Endodermal cell (in vitro differentiated cells): ENCODE measurements at regions not wholly inside any gene's neighbourhood (a gene's known extent, or its start where the extent isn't known, plus 50 kb on each side); places are given as distances from the start of the nearest gene placed in this dataset.

Experiments
- DNase-seq: peaks from one replicate; pipeline ENCODE4 v3.0.0-alpha.2; 2017
- H3K27ac ChIP-seq: 2 replicates; pipeline ENCODE4 v1.5.1; 2013; ENCODE audit warnings: mild to moderate bottlenecking, low read depth, low read length, moderate library complexity
- H3K27me3 ChIP-seq: 2 replicates; pipeline ENCODE4 v1.6.1; 2013; ENCODE audit warnings: mild to moderate bottlenecking, low read length, moderate library complexity; ENCODE audit not compliant: insufficient read depth, control insufficient read depth, poor library complexity, severe bottlenecking
- H3K36me3 ChIP-seq: 2 replicates; pipeline ENCODE4 v1.7.0; 2013; ENCODE audit warnings: mild to moderate bottlenecking, low read length, moderate library complexity; ENCODE audit not compliant: control insufficient read depth, insufficient read depth
- H3K4me1 ChIP-seq: one replicate; pipeline ENCODE4 v1.7.0; 2013; ENCODE audit warnings: low read length; ENCODE audit not compliant: control insufficient read depth, insufficient read depth
- H3K4me3 ChIP-seq: 2 replicates; pipeline ENCODE4 v1.5.1; 2013; ENCODE audit warnings: mild to moderate bottlenecking, low read length, moderate library complexity
- H3K9ac ChIP-seq: 2 replicates; pipeline ENCODE4 v1.6.1; 2013; ENCODE audit warnings: mild to moderate bottlenecking, low read length, moderate library complexity; ENCODE audit not compliant: poor library complexity, severe bottlenecking; ENCODE audit errors: extremely low read depth
- H3K9me3 ChIP-seq: 2 replicates; pipeline ENCODE4 v1.6.1; 2013; ENCODE audit warnings: mild to moderate bottlenecking, low read length, moderate library complexity; ENCODE audit not compliant: control insufficient read depth
- H3K27ac Mint-ChIP-seq: 2 replicates; pipeline ENCODE4 v1.8.0; 2020; ENCODE audit warnings: mixed read lengths
- H3K27me3 Mint-ChIP-seq: 2 replicates; pipeline ENCODE4 v1.8.0; 2021; ENCODE audit warnings: mild to moderate bottlenecking, mixed read lengths; ENCODE audit not compliant: insufficient read depth
- H3K36me3 Mint-ChIP-seq: 2 replicates; pipeline ENCODE4 v1.8.0; 2020; ENCODE audit warnings: low read depth, mixed read lengths
- H3K4me1 Mint-ChIP-seq: 2 replicates; pipeline ENCODE4 v1.8.0; 2020; ENCODE audit warnings: mixed read lengths
- H3K4me3 Mint-ChIP-seq: 2 replicates; pipeline ENCODE4 v1.8.0; 2020; ENCODE audit warnings: mild to moderate bottlenecking, moderate library complexity, mixed read lengths
- H3K9me3 Mint-ChIP-seq: 2 replicates; pipeline ENCODE4 v1.8.0; 2020; ENCODE audit warnings: mild to moderate bottlenecking, mixed read lengths
- CTCF ChIP-seq: fragments of 200-600 bp; sonication (generic); conservative IDR thresholded peaks from 2 replicates; pipeline ENCODE4 v1.5.0; 2021; ENCODE audit warnings: antibody characterized with exemption, mild to moderate bottlenecking
- WGBS, 2 experiments: methylation state at CpG; one replicate each; pipeline versions ENCODE4 v1.1.5 to v1.1.7; 2013; ENCODE audit warnings: missing lambda C conversion rate in 2 of 2, mixed read lengths in 1 of 2; ENCODE audit not compliant: insufficient coverage in 1 of 2, insufficient read length in 1 of 2; 5-methylcytosine and 5-hydroxymethylcytosine counted together

DNA sequence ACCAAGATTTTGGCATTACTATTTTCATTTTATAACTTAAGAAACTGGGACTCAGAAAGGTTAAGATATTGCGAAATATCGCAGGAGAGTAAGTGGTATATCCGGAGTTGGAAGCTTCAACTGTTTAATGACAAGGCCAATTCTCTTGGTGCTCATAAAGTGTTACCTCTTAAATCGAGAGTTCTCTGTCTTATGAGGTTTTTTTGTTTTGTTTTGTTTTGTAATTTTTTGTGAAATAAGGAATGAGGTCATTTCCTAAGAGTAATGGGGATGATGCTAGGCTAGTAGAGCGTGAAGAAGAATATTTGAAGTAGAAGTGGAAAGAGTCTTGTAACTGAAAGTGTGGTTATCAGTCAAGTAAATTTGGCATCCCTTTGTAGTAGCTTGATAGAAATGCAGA, 183.2 kb upstream of the DAB2 start:
- H3K27me3 ChIP-seq = no peaks in the 10 kb centered on the region
- no peak overlapping the region for H3K27ac ChIP-seq
- no peak for TF ChIP-seq CTCF
- H3K36me3 Mint-ChIP-seq = no peaks in the 10 kb centered on the region
- H3K36me3 ChIP-seq = no peaks in the 10 kb centered on the region
- H3K4me1 ChIP-seq = no peaks in the 10 kb centered on the region
- H3K9me3 Mint-ChIP-seq = peaks cover 4% of the 10 kb centered on the region
- H3K9ac ChIP-seq = no peak overlapping the region
- peaks cover under 1% of the 10 kb centered on the region for H3K4me1 Mint-ChIP-seq
- WGBS, 2 experiments = 83 to 88% methylated on average over 5 of the region's 5 CpGs
- no peaks in the 10 kb centered on the region for H3K27me3 Mint-ChIP-seq
- no peak overlapping the region for H3K4me3 ChIP-seq
- H3K9me3 ChIP-seq = no peaks in the 10 kb centered on the region
- no peak overlapping the region for H3K27ac Mint-ChIP-seq
- no peak overlapping the region for H3K4me3 Mint-ChIP-seq
- DNase-seq = no peak

- Mint-ChIP-seq H3K9me3 (peaks cover 4% of the 10 kb centered on the region), H3K4me1 (no peaks in the 10 kb centered on the region), H3K4me3 (no peak overlapping the region), H3K36me3 (no peaks in the 10 kb centered on the region), H3K27ac (no peak overlapping the region), H3K27me3 (no peaks in the 10 kb centered on the region)
- Histone ChIP-seq H3K9me3 (no peaks in the 10 kb centered on the region), H3K27ac (no peak overlapping the region), H3K9ac (no peak overlapping the region), H3K4me1 (no peaks in the 10 kb centered on the region), H3K4me3 (no peak overlapping the region), H3K36me3 (no peaks in the 10 kb centered on the region), H3K27me3 (no peaks in the 10 kb centered on the region)
- WGBS, 2 experiments = 96% methylated on average over 2 of the region's 2 CpGs; no CpG with 5 or more reads in 1 of the 2 experiments
- TF ChIP-seq CTCF = no peak
- no peak for DNase-seq
Measured at GRCh38 chr5:39606591-39606990, 181.8 kb upstream of the DAB2 start.

GRCh38 chr5:39605588-39606575, 181.1 kb upstream of the DAB2 start:
- no peak overlapping the region for H3K27ac ChIP-seq
- Mint-ChIP-seq H3K4me1 (no peaks in the 10 kb centered on the region), H3K4me3 (no peak overlapping the region), H3K27ac (no peak overlapping the region), H3K9me3 (peaks cover 4% of the 10 kb centered on the region), H3K27me3 (no peaks in the 10 kb centered on the region), H3K36me3 (no peaks in the 10 kb centered on the region)
- H3K27me3 ChIP-seq = no peaks in the 10 kb centered on the region
- H3K9me3 ChIP-seq = no peaks in the 10 kb centered on the region
- no peak overlapping the region for H3K9ac ChIP-seq
- no peak for TF ChIP-seq CTCF
- no peak for DNase-seq
- no peaks in the 10 kb centered on the region for H3K4me1 ChIP-seq
- no peaks in the 10 kb centered on the region for H3K36me3 ChIP-seq
- WGBS, 2 experiments = 93 to 95% methylated on average over 2 to 5 of the region's 5 CpGs
- no peak overlapping the region for H3K4me3 ChIP-seq
